GM19463 (cell line): ENCODE measurements at regions not wholly inside any gene's neighbourhood (a gene's known extent, or its start where the extent isn't known, plus 50 kb on each side); places are given as distances from the start of the nearest gene placed in this dataset.
"Not testable (repeated sequence)": the region's sequence is repeated elsewhere in the genome, so short reads cannot be mapped to it uniquely, and the experiment has no call there.

Experiments
- ATAC-seq: cut with Tn5 transposase; IDR thresholded peaks from one replicate; pipeline ENCODE4 v1.9.1; 2021; ENCODE audit warnings: mild to moderate bottlenecking, moderate library complexity; ENCODE audit not compliant: unreplicated experiment

DNA sequence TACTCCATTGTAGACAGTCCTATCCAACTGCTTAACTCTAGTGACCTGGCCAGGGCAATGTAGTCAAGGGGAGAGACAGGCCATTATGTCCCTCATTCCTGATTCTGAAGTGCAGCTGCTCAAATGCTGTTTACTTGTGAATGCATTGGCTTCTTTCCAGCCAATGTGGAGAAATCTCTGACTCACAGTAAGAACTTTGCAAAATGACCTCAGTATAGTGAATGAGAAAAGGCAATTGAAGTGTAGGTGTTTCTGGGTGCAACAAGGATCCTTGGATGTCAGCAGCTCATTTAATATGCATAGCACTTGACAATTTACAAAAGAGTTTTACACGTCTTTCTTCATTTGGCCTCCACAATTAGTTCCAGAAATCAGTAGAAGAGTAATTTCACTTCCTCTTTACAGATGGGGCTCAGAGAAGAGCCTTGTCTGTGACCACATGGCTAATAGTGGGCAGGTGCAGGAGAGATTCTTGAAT is 367.2 kb downstream of the OSTF1 start:
- ATAC-seq, result peak; percentile 93

DNA sequence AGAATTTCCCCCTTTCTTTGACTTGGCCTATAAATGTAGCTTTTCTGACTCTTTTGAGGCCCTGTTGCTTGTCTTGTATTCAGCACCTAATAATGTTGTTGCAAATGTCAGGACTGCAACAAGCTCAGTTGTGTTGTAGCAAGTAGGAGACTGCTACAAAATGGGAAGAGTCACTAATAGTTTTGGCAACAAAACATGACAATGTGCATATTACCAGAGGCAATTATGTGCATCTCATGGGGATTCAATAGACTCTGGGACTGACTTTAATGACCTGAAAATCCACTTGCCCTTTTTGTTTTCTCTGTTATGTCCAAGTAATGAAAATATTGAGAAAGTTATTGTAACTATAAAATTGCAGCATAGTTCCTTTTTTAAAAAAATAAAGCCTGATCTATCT is 368.4 kb downstream of the OSTF1 start:
- no peak for ATAC-seq

- no peak for ATAC-seq
Observed at GRCh38 chr9:75457474-75458011, 369.2 kb downstream of the OSTF1 start.

GRCh38 chr9:75459311-75459710 is 371.0 kb downstream of the OSTF1 start:
- not testable (repeated sequence) for ATAC-seq

- ATAC-seq, result no peak
Observed at GRCh38 chr9:75461183-75461582, 372.9 kb downstream of the OSTF1 start.

DNA sequence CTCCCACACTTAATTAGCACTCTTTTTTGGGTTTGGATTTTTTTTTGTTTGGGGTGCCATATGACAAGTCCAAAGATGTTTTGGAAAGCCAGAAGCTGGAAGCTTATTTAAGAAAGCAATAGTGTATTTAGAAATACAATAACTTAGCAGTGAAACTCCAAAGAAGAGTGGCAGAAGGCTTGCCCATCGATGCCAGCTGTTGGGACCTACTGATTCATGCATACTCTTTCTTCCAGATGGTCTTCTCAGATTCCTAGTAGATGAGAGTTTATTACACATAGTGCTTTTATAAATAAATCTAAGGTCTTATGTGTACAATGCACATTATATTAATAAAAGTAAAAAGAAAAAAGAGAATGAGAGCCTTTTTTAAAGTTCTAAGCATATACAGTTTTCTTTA is 374.6 kb downstream of the OSTF1 start:
- ATAC-seq, result no peak

DNA sequence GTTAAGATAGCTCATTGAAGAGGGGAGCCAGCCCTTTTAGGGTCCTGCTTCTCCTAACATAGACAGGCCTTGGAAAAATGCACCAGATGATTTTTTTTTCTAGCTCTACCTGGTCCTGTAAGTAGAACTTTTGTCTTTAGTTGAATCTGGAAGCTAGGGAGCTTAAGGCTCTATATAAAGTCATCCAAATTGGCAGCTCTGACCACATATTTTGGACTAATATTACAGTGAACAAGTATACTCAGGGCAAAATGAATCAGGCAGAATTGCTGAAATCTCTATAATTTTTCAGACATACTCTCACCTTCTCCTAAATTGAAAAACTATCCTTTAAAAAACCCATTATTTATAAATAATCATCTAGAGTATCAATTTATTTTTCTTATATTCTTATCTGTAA is 375.6 kb downstream of the OSTF1 start:
- ATAC-seq, result no peak

- no peak for ATAC-seq
Observed at GRCh38 chr9:75464726-75465125, 376.4 kb downstream of the OSTF1 start.

DNA sequence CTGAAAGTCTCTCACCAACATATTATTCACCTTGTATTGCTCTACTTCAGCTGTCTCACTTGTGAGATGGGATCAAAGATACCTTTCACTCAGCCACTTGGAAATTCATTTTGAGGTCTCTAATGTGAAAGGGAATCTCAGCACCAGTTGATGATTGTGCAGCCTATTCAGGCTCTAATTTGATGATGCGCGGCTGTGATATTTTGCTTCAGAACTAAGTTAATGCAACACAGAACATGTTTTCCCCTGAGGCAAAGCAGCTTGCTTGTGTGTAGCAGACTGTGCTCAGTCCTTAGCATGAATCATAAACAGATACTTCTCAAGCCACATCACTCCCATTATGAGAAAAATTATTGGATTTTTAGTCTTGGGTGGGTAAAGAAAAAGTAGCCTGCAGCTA is 378.8 kb downstream of the OSTF1 start:
- ATAC-seq, result no peak

- no peak for ATAC-seq
Observed at GRCh38 chr9:75471549-75472114, 383.3 kb downstream of the OSTF1 start.

DNA sequence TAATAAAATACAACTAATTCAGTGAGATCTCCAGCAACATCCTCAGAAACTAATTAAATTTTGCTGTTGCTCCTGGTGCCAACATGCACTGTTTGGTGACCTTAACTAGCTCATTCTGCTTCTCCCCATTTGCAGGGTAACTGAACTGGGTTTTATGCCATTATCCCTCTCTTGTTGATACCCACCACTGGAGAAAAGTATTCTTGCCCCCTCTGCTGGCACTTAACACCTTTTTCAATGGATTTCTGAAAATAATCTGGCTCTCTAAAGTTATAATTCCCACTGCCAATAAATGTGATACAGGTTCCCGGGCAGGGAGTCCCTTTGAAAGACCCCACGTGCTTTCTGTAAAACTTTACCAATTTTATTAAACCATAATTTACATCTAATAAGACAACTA is 394.3 kb downstream of the OSTF1 start:
- no peak for ATAC-seq

DNA sequence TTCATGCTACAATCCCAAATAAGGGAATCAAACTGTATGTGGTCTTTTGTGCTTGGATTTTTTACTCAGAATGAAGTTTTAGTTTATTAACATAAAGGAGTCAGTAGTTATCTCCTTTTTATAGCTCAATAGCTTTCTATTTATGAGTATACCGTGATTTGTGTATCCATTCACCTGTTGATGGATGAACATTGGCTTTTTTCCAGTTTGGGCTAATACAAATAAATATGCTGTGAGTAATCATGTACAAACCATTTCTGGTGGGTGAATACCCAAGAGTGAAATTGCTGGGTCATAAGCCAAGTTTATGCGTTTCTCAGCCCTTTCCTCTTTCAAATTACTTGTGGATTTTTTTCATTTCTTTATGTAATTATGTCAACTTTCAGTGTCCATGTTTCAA is 395.3 kb downstream of the OSTF1 start:
- ATAC-seq, result no peak

GRCh38 chr9:75487856-75488718 is 399.8 kb downstream of the OSTF1 start:
- no peak for ATAC-seq

- ATAC-seq, result no peak
Observed at GRCh38 chr9:75488719-75489110, 400.4 kb downstream of the OSTF1 start.

DNA sequence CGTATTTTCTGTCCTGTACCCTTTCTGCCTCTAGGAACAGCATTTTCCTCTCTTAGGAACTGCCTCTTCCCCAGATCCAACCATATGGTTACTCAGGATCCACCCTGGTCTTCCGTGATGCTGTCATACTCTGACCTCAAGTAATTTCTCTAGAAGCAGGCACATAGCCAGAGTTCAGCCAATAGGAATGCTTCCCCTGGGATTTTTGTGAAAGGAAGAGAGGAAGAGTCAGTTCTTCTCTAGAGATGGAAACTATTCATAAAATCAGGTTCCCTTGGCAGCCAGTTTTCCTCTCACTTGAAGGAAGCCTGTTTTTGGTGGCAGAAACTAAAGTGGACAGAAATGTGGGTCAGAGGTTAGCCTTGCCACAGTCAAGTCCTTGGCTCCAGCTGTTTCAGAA is 400.1 kb upstream of the PCSK5 start:
- no peak for ATAC-seq

- no peak for ATAC-seq
Observed at GRCh38 chr9:75491533-75491932, 398.9 kb upstream of the PCSK5 start.

- no peak for ATAC-seq
Observed at GRCh38 chr9:75499812-75500211, 390.7 kb upstream of the PCSK5 start.

DNA sequence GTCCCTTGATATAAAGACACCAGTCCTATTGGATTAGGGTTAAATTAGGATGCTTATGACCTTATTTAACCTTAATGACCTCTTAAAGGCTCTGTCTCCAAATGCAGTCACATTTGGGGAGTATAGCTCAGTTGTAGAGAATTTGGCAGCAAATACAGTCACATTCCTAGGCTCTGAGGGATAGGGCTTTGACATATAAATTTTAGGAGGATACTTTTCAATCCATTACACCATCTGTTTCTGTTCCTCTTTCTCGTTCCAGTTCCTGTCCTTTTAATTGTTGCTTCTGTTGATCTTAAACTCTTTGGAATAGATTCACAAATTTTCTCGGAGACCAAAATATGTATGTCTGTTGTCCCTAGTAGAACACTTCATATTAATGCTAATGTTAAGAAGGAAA is 390.0 kb upstream of the PCSK5 start:
- no peak for ATAC-seq

DNA sequence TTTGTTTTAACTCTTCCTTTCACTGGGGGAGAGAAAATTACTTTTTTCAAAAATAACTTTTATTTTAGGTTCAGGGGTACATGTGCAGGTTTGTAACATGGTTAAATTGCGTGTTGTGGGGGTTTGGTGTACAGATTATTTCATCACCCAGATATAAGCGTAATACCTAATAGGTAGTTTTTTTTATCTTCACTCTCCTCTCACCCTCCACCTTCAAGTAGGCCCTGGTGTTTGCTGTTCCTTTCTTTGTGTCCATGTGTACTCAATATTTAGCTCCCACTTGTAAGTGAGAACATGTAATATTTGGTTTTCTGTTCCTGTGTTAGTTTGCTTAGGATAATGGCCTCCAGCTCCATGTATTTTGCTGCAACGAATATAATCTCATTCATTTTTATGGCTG is 389.5 kb upstream of the PCSK5 start:
- ATAC-seq, result not testable (repeated sequence)

GRCh38 chr9:75504721-75505120 is 385.8 kb upstream of the PCSK5 start:
- ATAC-seq, result no peak

DNA sequence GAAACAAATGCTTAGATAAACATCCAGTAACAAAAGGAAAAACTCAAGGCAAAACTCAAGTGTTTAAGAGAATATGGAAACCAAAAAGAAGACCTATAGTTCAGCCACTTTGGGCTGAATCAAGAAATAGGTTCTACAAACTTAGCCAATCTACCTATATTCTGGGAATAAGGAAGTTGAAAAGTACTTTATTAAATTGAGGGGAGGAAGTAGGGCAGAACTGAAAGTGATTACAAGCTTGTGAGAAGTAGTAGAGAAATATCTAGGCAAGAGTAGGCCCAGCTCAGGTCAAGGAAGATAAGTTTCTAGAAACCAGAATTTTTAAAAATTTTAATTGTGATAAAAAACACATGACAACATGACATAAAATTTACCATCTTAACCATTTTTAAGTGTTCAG is 384.8 kb upstream of the PCSK5 start:
- no peak for ATAC-seq

- no peak for ATAC-seq
Observed at GRCh38 chr9:75529463-75529862, 361.0 kb upstream of the PCSK5 start.
